Stimulated activated naive CD8-positive, alpha-beta T cell treated with anti-CD3 and anti-CD28 coated beads, Interleukin-15, Interleukin-2, amounts not matched to agents 100 ng/mL and 50 ng/mL, for 24 hours (primary cell): ENCODE measurements at regions not wholly inside any gene's neighbourhood (a gene's known extent, or its start where the extent isn't known, plus 50 kb on each side); places are given as distances from the start of the nearest gene placed in this dataset.

Experiments
- H3K27ac Mint-ChIP-seq: one replicate; pipeline ENCODE4 v1.8.0; 2021; ENCODE audit warnings: mild to moderate bottlenecking, mixed read lengths
- H3K27me3 Mint-ChIP-seq: one replicate; pipeline ENCODE4 v1.8.0; 2021; ENCODE audit warnings: mixed read lengths
- H3K36me3 Mint-ChIP-seq: one replicate; pipeline ENCODE4 v1.8.0; 2021; ENCODE audit warnings: low read depth, mixed read lengths
- H3K4me1 Mint-ChIP-seq: one replicate; pipeline ENCODE4 v1.8.0; 2021; ENCODE audit warnings: low read depth, mixed read lengths
- H3K4me3 Mint-ChIP-seq: one replicate; pipeline ENCODE4 v1.8.0; 2021; ENCODE audit warnings: mild to moderate bottlenecking, mixed read lengths
- H3K9me3 Mint-ChIP-seq: one replicate; pipeline ENCODE4 v1.8.0; 2021; ENCODE audit warnings: mixed read lengths

GRCh38 chr13:105773863-105774538 is 761.5 kb downstream of the EFNB2 start:
- Mint-ChIP-seq H3K4me3 (no peak overlapping the region), H3K4me1 (no peaks in the 10 kb centered on the region), H3K9me3 (no peaks in the 10 kb centered on the region), H3K27ac (no peak overlapping the region), H3K27me3 (no peaks in the 10 kb centered on the region), H3K36me3 (no peaks in the 10 kb centered on the region)

DNA sequence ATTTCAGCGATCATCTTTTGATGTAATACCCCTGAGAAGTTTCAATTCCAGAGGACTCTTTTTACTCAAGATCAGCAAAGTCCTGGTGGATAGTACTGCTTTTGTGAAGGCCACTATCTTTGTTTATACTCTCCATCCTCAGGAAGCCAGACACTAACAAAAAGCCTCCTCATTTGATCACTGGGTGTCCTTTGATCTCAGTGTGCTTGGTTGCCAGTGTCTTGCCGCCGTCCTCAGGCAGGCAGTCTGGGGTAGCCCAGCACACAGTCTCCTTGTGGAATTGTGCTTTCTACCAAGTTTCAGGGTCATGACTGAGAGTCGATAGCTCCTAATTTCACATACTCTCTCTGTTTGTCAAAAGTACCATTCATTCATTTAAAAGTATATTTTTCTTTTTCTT is 762.2 kb downstream of the EFNB2 start:
- Mint-ChIP-seq H3K9me3 (no peaks in the 10 kb centered on the region), H3K27ac (no peak overlapping the region), H3K4me1 (no peaks in the 10 kb centered on the region), H3K27me3 (no peaks in the 10 kb centered on the region), H3K36me3 (no peaks in the 10 kb centered on the region), H3K4me3 (no peak overlapping the region)

GRCh38 chr13:105764486-105764885 is 771.0 kb downstream of the EFNB2 start:
- H3K4me3 Mint-ChIP-seq = no peak overlapping the region
- H3K27me3 Mint-ChIP-seq = no peaks in the 10 kb centered on the region
- H3K27ac Mint-ChIP-seq = no peak overlapping the region
- H3K36me3 Mint-ChIP-seq = no peaks in the 10 kb centered on the region
- H3K9me3 Mint-ChIP-seq = no peaks in the 10 kb centered on the region
- H3K4me1 Mint-ChIP-seq = no peaks in the 10 kb centered on the region

- H3K27ac Mint-ChIP-seq = no peak overlapping the region
- no peaks in the 10 kb centered on the region for H3K9me3 Mint-ChIP-seq
- H3K36me3 Mint-ChIP-seq = no peaks in the 10 kb centered on the region
These were observed 771.6 kb downstream of the EFNB2 start for GRCh38 chr13:105763851-105764250.

GRCh38 chr13:105762096-105762495 is 773.4 kb downstream of the EFNB2 start:
- Mint-ChIP-seq H3K36me3 (no peaks in the 10 kb centered on the region), H3K27me3 (no peaks in the 10 kb centered on the region), H3K27ac (no peak overlapping the region), H3K9me3 (no peaks in the 10 kb centered on the region), H3K4me1 (no peaks in the 10 kb centered on the region), H3K4me3 (no peak overlapping the region)

More at GRCh38 chr13:105763851-105764250, 771.6 kb downstream of the EFNB2 start:
- no peak overlapping the region for H3K4me3 Mint-ChIP-seq
- H3K4me1 Mint-ChIP-seq = no peaks in the 10 kb centered on the region
- H3K27me3 Mint-ChIP-seq = no peaks in the 10 kb centered on the region

DNA sequence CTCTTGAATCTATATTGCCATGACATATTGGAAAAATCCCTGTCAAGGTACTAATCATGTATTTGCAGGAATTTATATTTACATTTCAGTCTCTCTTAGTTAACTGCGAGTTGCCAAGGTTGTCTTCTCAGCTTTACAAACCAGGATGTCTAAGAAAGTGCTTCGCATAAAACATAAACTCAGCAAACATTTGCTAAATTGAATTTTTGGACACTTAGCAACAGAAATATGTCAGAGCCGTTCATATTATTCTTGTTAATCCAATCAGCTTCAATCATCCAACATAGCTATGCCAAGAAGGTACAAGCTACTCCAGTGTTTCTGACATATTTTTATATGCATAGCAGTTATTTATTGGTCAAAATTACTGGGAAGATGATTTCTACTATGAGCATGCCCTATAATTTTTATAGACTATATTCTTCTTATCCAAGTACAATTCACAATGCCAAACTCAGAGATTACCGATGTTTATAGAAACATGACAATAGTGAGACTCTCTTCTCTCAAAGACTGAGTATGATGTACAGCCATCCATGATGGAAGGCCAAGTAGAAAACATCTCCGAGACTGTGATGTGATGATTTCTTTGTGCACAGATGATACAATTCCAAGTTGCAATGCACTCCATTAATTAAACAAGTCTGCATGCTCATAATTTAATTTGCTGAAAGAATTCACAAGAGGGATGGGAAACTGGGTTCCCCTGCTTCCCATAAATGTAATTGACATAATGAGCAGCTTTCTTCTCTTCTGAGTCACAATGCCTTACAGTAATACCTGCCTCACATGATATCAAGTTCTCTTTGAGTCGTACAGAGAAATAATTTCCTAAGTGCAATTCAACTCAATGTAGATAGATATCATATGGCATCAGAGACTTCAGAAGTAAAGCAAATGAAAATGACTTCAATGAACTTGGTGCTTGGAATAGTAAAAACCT is 776.3 kb downstream of the EFNB2 start:
- H3K36me3 Mint-ChIP-seq = no peaks in the 10 kb centered on the region
- H3K4me1 Mint-ChIP-seq = no peaks in the 10 kb centered on the region
- no peaks in the 10 kb centered on the region for H3K27me3 Mint-ChIP-seq
- H3K9me3 Mint-ChIP-seq = no peaks in the 10 kb centered on the region
- H3K4me3 Mint-ChIP-seq = no peak overlapping the region
- H3K27ac Mint-ChIP-seq = no peak overlapping the region

- no peak overlapping the region for H3K4me3 Mint-ChIP-seq
- H3K27me3 Mint-ChIP-seq = peaks cover 3% of the 10 kb centered on the region
These were observed 794.7 kb downstream of the EFNB2 start for GRCh38 chr13:105740739-105741138.

GRCh38 chr13:105737688-105738087 is 797.8 kb downstream of the EFNB2 start:
- no peaks in the 10 kb centered on the region for H3K36me3 Mint-ChIP-seq
- H3K9me3 Mint-ChIP-seq = no peaks in the 10 kb centered on the region
- no peak overlapping the region for H3K4me3 Mint-ChIP-seq
- no peaks in the 10 kb centered on the region for H3K4me1 Mint-ChIP-seq
- H3K27ac Mint-ChIP-seq = no peak overlapping the region
- peaks cover 3% of the 10 kb centered on the region for H3K27me3 Mint-ChIP-seq

More at GRCh38 chr13:105740739-105741138, 794.7 kb downstream of the EFNB2 start:
- Mint-ChIP-seq H3K4me1 (no peaks in the 10 kb centered on the region), H3K9me3 (no peaks in the 10 kb centered on the region), H3K36me3 (no peaks in the 10 kb centered on the region), H3K27ac (no peak overlapping the region)

DNA sequence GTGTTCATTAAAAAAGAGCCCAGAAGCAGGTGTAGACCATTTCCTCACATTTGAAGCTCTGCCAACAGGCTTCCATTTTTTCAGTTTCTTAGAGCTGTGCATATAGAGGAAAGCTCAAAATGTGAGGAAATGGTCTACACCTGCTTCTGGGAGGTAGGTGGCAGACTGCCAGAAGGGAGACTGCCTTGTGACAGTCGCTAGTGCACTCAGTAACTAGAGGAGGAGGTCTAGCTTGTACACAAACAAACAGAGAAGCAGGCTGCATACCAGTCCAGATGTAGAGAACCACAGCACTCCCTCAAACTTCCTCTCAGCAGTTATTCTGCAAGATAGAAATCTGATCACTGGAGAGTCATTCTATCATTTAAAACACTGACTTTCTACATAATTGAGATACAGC is 800.2 kb downstream of the EFNB2 start:
- Mint-ChIP-seq H3K36me3 (no peaks in the 10 kb centered on the region), H3K27me3 (no peaks in the 10 kb centered on the region), H3K27ac (no peak overlapping the region), H3K4me3 (no peak overlapping the region), H3K4me1 (no peaks in the 10 kb centered on the region), H3K9me3 (no peaks in the 10 kb centered on the region)

GRCh38 chr13:105732806-105733529 is 802.5 kb downstream of the EFNB2 start:
- H3K36me3 Mint-ChIP-seq = no peaks in the 10 kb centered on the region
- no peaks in the 10 kb centered on the region for H3K4me1 Mint-ChIP-seq
- H3K4me3 Mint-ChIP-seq = no peak overlapping the region
- H3K27me3 Mint-ChIP-seq = no peaks in the 10 kb centered on the region
- no peak overlapping the region for H3K27ac Mint-ChIP-seq
- H3K9me3 Mint-ChIP-seq = peaks cover 3% of the 10 kb centered on the region

DNA sequence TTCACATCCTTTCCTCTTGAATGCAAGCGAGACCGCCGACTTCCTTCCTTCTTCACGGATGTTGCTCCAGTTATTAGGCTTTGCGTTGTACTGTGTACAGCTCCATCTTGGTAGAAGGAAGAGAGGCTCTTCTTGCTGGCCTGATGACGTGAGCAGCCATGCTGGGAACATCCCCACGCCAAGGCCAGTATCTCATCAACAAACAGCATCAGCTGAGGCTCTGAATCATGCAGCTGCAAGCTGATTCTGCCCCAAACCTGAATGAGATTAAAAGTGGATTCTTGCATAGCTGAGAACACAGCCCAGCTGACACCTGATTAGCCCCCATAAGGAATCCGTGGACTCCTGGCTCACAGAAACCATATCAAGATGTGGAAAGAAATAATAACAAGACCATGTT is 809.6 kb downstream of the EFNB2 start:
- Mint-ChIP-seq H3K36me3 (no peaks in the 10 kb centered on the region), H3K4me3 (no peak overlapping the region), H3K4me1 (no peaks in the 10 kb centered on the region), H3K27me3 (no peaks in the 10 kb centered on the region), H3K9me3 (peaks cover 3% of the 10 kb centered on the region), H3K27ac (no peak overlapping the region)

DNA sequence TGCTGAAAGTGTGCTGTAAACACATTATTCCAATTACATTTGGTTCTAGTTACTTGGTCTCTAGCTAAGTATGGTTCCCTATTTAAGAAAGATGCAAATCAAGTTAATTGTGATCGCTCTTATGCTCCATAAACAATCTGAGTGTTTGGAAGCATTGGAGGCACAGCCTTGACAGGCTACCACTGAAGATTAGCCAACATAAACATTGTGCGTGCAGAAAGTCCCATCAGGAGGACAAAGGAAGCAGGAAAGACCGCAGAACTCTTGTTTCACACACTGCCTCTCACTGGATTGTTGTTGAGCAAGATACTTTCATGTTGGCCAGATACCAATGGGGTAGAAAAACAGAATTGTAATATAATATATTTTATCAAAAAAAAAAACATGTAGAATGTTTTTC is 814.4 kb downstream of the EFNB2 start:
- H3K27me3 Mint-ChIP-seq = no peaks in the 10 kb centered on the region
- no peaks in the 10 kb centered on the region for H3K4me1 Mint-ChIP-seq
- no peak overlapping the region for H3K27ac Mint-ChIP-seq
- H3K9me3 Mint-ChIP-seq = no peaks in the 10 kb centered on the region
- no peaks in the 10 kb centered on the region for H3K36me3 Mint-ChIP-seq
- H3K4me3 Mint-ChIP-seq = no peak overlapping the region

GRCh38 chr13:105719859-105720258 is 815.6 kb downstream of the EFNB2 start:
- no peaks in the 10 kb centered on the region for H3K9me3 Mint-ChIP-seq
- H3K27ac Mint-ChIP-seq = no peak overlapping the region
- H3K4me3 Mint-ChIP-seq = no peak overlapping the region
- H3K4me1 Mint-ChIP-seq = no peaks in the 10 kb centered on the region
- no peaks in the 10 kb centered on the region for H3K36me3 Mint-ChIP-seq
- H3K27me3 Mint-ChIP-seq = no peaks in the 10 kb centered on the region

DNA sequence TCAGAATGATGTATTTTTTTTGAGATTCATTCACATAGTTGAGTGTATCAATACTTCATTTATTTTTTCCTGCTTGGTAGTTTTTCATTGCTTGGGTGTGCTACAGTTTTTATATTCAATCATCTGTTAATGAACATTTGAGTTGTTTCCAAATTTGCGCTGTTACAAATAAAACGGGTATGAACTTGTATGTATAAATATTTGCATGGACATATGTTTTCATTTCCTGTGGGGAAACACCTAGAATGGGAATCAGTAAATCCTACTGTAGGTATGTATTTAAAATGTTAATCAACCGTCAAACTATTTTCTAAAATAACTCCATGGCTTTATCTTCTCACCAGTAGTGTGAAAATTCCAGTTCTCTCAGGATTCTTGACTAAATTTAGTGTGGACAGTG is 826.3 kb downstream of the EFNB2 start:
- no peak overlapping the region for H3K27ac Mint-ChIP-seq
- H3K36me3 Mint-ChIP-seq = no peaks in the 10 kb centered on the region
- H3K27me3 Mint-ChIP-seq = no peaks in the 10 kb centered on the region
- no peak overlapping the region for H3K4me3 Mint-ChIP-seq
- H3K4me1 Mint-ChIP-seq = no peaks in the 10 kb centered on the region
- peaks cover 4% of the 10 kb centered on the region for H3K9me3 Mint-ChIP-seq

GRCh38 chr13:105703843-105704242 is 831.6 kb downstream of the EFNB2 start:
- no peaks in the 10 kb centered on the region for H3K27me3 Mint-ChIP-seq
- H3K4me1 Mint-ChIP-seq = no peaks in the 10 kb centered on the region
- H3K4me3 Mint-ChIP-seq = no peak overlapping the region

More at GRCh38 chr13:105703843-105704242, 831.6 kb downstream of the EFNB2 start:
- Mint-ChIP-seq H3K9me3 (peaks cover 4% of the 10 kb centered on the region), H3K27ac (no peak overlapping the region), H3K36me3 (no peaks in the 10 kb centered on the region)
